H9 (cell line): ENCODE measurements at regions not wholly inside any gene's neighbourhood (a gene's known extent, or its start where the extent isn't known, plus 50 kb on each side); places are given as distances from the start of the nearest gene placed in this dataset.

Experiments used
- DNase-seq: peaks from one replicate; pipeline ENCODE4 v3.0.0-alpha.2; 2017
- H2AFZ ChIP-seq: one replicate; pipeline ENCODE4 v1.6.1; 2013; ENCODE audit warnings: mild to moderate bottlenecking, low read length, control low read depth, moderate library complexity
- H2AK5ac ChIP-seq: 2 replicates; pipeline ENCODE4 v1.6.1; 2013; ENCODE audit warnings: low read length, control low read depth, mixed read lengths; ENCODE audit not compliant: insufficient read length
- H2BK120ac ChIP-seq: one replicate; pipeline ENCODE4 v1.6.1; 2013; ENCODE audit warnings: low read depth, mild to moderate bottlenecking, low read length, control low read depth, inconsistent platforms; ENCODE audit not compliant: poor library complexity, severe bottlenecking
- H2BK12ac ChIP-seq: 2 replicates; pipeline ENCODE4 v1.6.1; 2013; ENCODE audit warnings: low read length, control low read depth, mixed read lengths, low read depth; ENCODE audit not compliant: insufficient read length
- H2BK15ac ChIP-seq: 2 replicates; pipeline ENCODE4 v1.6.1; 2013; ENCODE audit warnings: low read depth, low read length, control low read depth
- H2BK20ac ChIP-seq: one replicate; pipeline ENCODE4 v1.6.1; 2013; ENCODE audit warnings: low read depth, mild to moderate bottlenecking, low read length, control low read depth, inconsistent platforms; ENCODE audit not compliant: poor library complexity, severe bottlenecking
- H2BK5ac ChIP-seq: 2 replicates; pipeline ENCODE4 v1.6.1; 2013; ENCODE audit warnings: low read length, control low read depth, mixed read lengths; ENCODE audit not compliant: insufficient read length
- H3K14ac ChIP-seq: 2 replicates; pipeline ENCODE4 v1.6.1; 2013; ENCODE audit warnings: low read length, control low read depth; ENCODE audit not compliant: insufficient read depth
- H3K18ac ChIP-seq: 2 replicates; pipeline ENCODE4 v1.6.1; 2013; ENCODE audit warnings: low read depth, mild to moderate bottlenecking, mixed read lengths, low read length, control low read depth; ENCODE audit not compliant: insufficient read length
- H3K23ac ChIP-seq: 2 replicates; pipeline ENCODE4 v1.6.1; 2013; ENCODE audit warnings: low read length, control low read depth, mixed read lengths, low read depth; ENCODE audit not compliant: insufficient read length
- H3K23me2 ChIP-seq: 2 replicates; pipeline ENCODE4 v1.6.1; 2013; ENCODE audit warnings: low read depth, mild to moderate bottlenecking, mixed read lengths, low read length, control low read depth; ENCODE audit not compliant: insufficient read length, poor library complexity, severe bottlenecking
- H3K27ac ChIP-seq: 2 replicates; pipeline ENCODE4 v1.5.1; 2013; ENCODE audit warnings: low read length, control low read depth, mixed read lengths, low read depth; ENCODE audit not compliant: insufficient read length
- H3K27me3 ChIP-seq: 2 replicates; pipeline ENCODE4 v1.6.1; 2013; ENCODE audit warnings: low read length, control low read depth, inconsistent platforms; ENCODE audit not compliant: insufficient read depth
- H3K4ac ChIP-seq: 2 replicates; pipeline ENCODE4 v1.6.1; 2013; ENCODE audit warnings: low read depth, mild to moderate bottlenecking, control low read depth, inconsistent platforms, low read length, moderate library complexity
- H3K4me1 ChIP-seq: 2 replicates; pipeline ENCODE4 v1.6.1; 2013; ENCODE audit warnings: low read length, control low read depth, inconsistent platforms; ENCODE audit not compliant: insufficient read depth
- H3K4me2 ChIP-seq: 2 replicates; pipeline ENCODE4 v1.6.1; 2013; ENCODE audit warnings: low read length, control low read depth, mixed read lengths; ENCODE audit not compliant: insufficient read length, insufficient read depth
- H3K56ac ChIP-seq: 2 replicates; pipeline ENCODE4 v1.6.1; 2013; ENCODE audit warnings: low read depth, mild to moderate bottlenecking, mixed read lengths, low read length, control low read depth; ENCODE audit not compliant: insufficient read length
- H3K79me1 ChIP-seq: 2 replicates; pipeline ENCODE4 v1.6.1; 2013; ENCODE audit warnings: low read depth, mild to moderate bottlenecking, moderate library complexity, low read length, control low read depth, inconsistent platforms; ENCODE audit not compliant: insufficient read depth, poor library complexity, severe bottlenecking
- H3K79me2 ChIP-seq: 2 replicates; pipeline ENCODE4 v1.6.1; 2013; ENCODE audit warnings: low read length, control low read depth, inconsistent platforms; ENCODE audit not compliant: insufficient read depth
- H3K9ac ChIP-seq: 2 replicates; pipeline ENCODE4 v1.6.1; 2013; ENCODE audit warnings: low read length, control low read depth, mixed read lengths; ENCODE audit not compliant: insufficient read length; ENCODE audit errors: extremely low read depth
- H3K9me3 ChIP-seq: one replicate; pipeline ENCODE4 v1.6.1; 2013; ENCODE audit warnings: low read depth, low read length, inconsistent platforms; ENCODE audit not compliant: control insufficient read depth
- H3T11ph ChIP-seq: one replicate; pipeline ENCODE4 v1.6.1; 2013; ENCODE audit warnings: mild to moderate bottlenecking, low read length, control low read depth, inconsistent platforms
- H4K20me1 ChIP-seq: one replicate; pipeline ENCODE4 v1.6.1; 2013; ENCODE audit not compliant: control insufficient read depth, insufficient read length, insufficient read depth
- H4K5ac ChIP-seq: 2 replicates; pipeline ENCODE4 v1.6.1; 2013; ENCODE audit warnings: low read depth, mild to moderate bottlenecking, mixed read lengths, low read length, control low read depth; ENCODE audit not compliant: insufficient read length
- H4K8ac ChIP-seq: replicated peaks from 2 replicates; pipeline ENCODE4 v1.6.1; 2013; ENCODE audit warnings: low read length, control low read depth, mixed read lengths, low read depth; ENCODE audit not compliant: insufficient read length
- H4K91ac ChIP-seq: 2 replicates; pipeline ENCODE4 v1.6.1; 2013; ENCODE audit warnings: low read depth, mild to moderate bottlenecking, moderate library complexity, mixed read lengths, low read length, control low read depth; ENCODE audit not compliant: insufficient read length
- H3K27ac Mint-ChIP-seq, 3 experiments: 2 replicates in 2 of 3; 3 replicates in 1 of 3; pipeline ENCODE4 v1.8.0; 2020 to 2021; ENCODE audit warnings: mixed read lengths in 3 of 3, mild to moderate bottlenecking in 1 of 3, moderate library complexity in 1 of 3
- H3K27me3 Mint-ChIP-seq: 2 replicates; pipeline ENCODE4 v1.8.0; 2021; ENCODE audit warnings: low read depth, mild to moderate bottlenecking, moderate library complexity, mixed read lengths
- H3K36me3 Mint-ChIP-seq, 3 experiments: 2 replicates in 2 of 3; 3 replicates in 1 of 3; pipeline ENCODE4 v1.8.0; 2020 to 2021; ENCODE audit warnings: low read depth in 3 of 3, mixed read lengths in 3 of 3; ENCODE audit not compliant: insufficient read depth in 1 of 3
- H3K4me1 Mint-ChIP-seq, 2 experiments: 2 replicates each; pipeline ENCODE4 v1.8.0; 2020; ENCODE audit warnings: mixed read lengths in 2 of 2
- H3K4me3 Mint-ChIP-seq, 2 experiments: 2 replicates in 1 of 2; 3 replicates in 1 of 2; pipeline ENCODE4 v1.8.0; 2020 to 2021; ENCODE audit warnings: mild to moderate bottlenecking in 2 of 2, mixed read lengths in 2 of 2, moderate library complexity in 1 of 2
- H3K9me3 Mint-ChIP-seq, 2 experiments: 2 replicates in 1 of 2; 3 replicates in 1 of 2; pipeline ENCODE4 v1.8.0; 2020; ENCODE audit warnings: mild to moderate bottlenecking in 2 of 2, mixed read lengths in 2 of 2, moderate library complexity in 1 of 2
- CTCF ChIP-seq: fragments of 200-600 bp; sonication (generic); conservative IDR thresholded peaks from 3 replicates; pipeline ENCODE4 v1.8.0; 2021; ENCODE audit warnings: antibody characterized with exemption, mild to moderate bottlenecking
- WGBS: extraction: QIAGEN DNeasy Blood & Tissue Kit; methylation state at CpG from one replicate; pipeline ENCODE4 v1.1.7; 2013; ENCODE audit warnings: missing lambda C conversion rate, low lambda C conversion rate, mixed read lengths; ENCODE audit not compliant: insufficient read length; ENCODE audit errors: extremely low coverage; 5-methylcytosine and 5-hydroxymethylcytosine counted together

DNA sequence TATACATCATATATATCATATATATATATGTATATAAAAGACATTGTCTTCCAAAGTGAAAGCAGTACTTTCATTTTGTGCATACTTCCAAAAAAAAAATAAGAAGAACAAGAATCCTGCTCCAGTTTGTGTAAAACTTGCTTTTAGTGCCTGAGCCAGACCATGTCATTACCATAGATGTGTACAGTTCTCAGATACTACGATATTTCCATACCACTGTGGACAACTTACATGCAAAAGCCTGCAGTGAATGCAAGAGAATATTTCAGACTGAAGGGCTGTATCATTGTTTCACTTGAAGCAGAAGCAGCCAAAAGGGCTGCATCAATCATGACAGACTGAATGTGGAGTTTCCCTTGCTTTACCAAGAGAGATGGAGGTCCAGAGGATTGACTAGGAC lies 72.6 kb upstream of the CYLC2 start:
- Histone ChIP-seq H3K9ac (no peak overlapping the region), H3K9me3 (no peaks in the 10 kb centered on the region), H3K23ac (no peak overlapping the region), H2AK5ac (no peak overlapping the region), H2BK5ac (no peak overlapping the region), H3K56ac (no peak overlapping the region), H3K4me2 (no peak overlapping the region), H3K79me1 (no peaks in the 10 kb centered on the region), H3K27me3 (no peaks in the 10 kb centered on the region), H2BK15ac (no peak overlapping the region), H2AFZ (no peak overlapping the region), H4K8ac (no peak overlapping the region), H3T11ph (no peak overlapping the region), H3K4ac (no peak overlapping the region), H3K79me2 (no peaks in the 10 kb centered on the region), H4K20me1 (no peaks in the 10 kb centered on the region), H2BK20ac (no peak overlapping the region), H3K27ac (no peak overlapping the region), H2BK12ac (no peak overlapping the region), H3K14ac (no peak overlapping the region), H3K23me2 (no peaks in the 10 kb centered on the region), H3K4me1 (no peaks in the 10 kb centered on the region), H4K5ac (no peak overlapping the region), H3K18ac (no peak overlapping the region), H4K91ac (no peak overlapping the region), H2BK120ac (no peak overlapping the region)
- H3K9me3 Mint-ChIP-seq = no peaks in the 10 kb centered on the region; a peak in 1 of 5 replicates
- no peak for DNase-seq
- no CpG with 5 or more reads among the region's 1 CpG for WGBS
- no peak overlapping the region for H3K4me3 Mint-ChIP-seq
- no peaks in the 10 kb centered on the region for H3K36me3 Mint-ChIP-seq
- no peaks in the 10 kb centered on the region for H3K27me3 Mint-ChIP-seq
- H3K27ac Mint-ChIP-seq = no peak overlapping the region; a peak in 1 of 7 replicates
- no peaks in the 10 kb centered on the region for H3K4me1 Mint-ChIP-seq
- TF ChIP-seq CTCF = no peak
